Endothelial cell (in vitro differentiated cells): ENCODE measurements at regions not wholly inside any gene's neighbourhood (a gene's known extent, or its start where the extent isn't known, plus 50 kb on each side); places are given as distances from the start of the nearest gene placed in this dataset.

Source experiments
- DNase-seq: peaks from one replicate; pipeline ENCODE4 v3.0.0; 2021; ENCODE audit warnings: low spot score
- H3K27ac Mint-ChIP-seq: one replicate; pipeline ENCODE4 v1.8.0; 2021; ENCODE audit warnings: mixed read lengths, inconsistent platforms; ENCODE audit not compliant: unreplicated experiment
- H3K27me3 Mint-ChIP-seq: one replicate; pipeline ENCODE4 v1.8.0; 2021; ENCODE audit warnings: mild to moderate bottlenecking, moderate library complexity, mixed read lengths, inconsistent platforms; ENCODE audit not compliant: unreplicated experiment
- H3K36me3 Mint-ChIP-seq: one replicate; pipeline ENCODE4 v1.8.0; 2021; ENCODE audit warnings: mild to moderate bottlenecking, low read depth, mixed read lengths, inconsistent platforms; ENCODE audit not compliant: unreplicated experiment
- H3K4me1 Mint-ChIP-seq: one replicate; pipeline ENCODE4 v1.8.0; 2021; ENCODE audit warnings: mild to moderate bottlenecking, mixed read lengths, inconsistent platforms; ENCODE audit not compliant: unreplicated experiment
- H3K4me3 Mint-ChIP-seq: one replicate; pipeline ENCODE4 v1.8.0; 2021; ENCODE audit warnings: mild to moderate bottlenecking, mixed read lengths, inconsistent platforms; ENCODE audit not compliant: unreplicated experiment
- H3K9me3 Mint-ChIP-seq: one replicate; pipeline ENCODE4 v1.8.0; 2021; ENCODE audit warnings: mixed read lengths, inconsistent platforms; ENCODE audit not compliant: unreplicated experiment
- CTCF ChIP-seq: fragments of 200-600 bp; sonication (generic); IDR thresholded peaks from one replicate; pipeline ENCODE4 v1.5.0; 2021; ENCODE audit warnings: antibody characterized with exemption; ENCODE audit not compliant: unreplicated experiment

DNA sequence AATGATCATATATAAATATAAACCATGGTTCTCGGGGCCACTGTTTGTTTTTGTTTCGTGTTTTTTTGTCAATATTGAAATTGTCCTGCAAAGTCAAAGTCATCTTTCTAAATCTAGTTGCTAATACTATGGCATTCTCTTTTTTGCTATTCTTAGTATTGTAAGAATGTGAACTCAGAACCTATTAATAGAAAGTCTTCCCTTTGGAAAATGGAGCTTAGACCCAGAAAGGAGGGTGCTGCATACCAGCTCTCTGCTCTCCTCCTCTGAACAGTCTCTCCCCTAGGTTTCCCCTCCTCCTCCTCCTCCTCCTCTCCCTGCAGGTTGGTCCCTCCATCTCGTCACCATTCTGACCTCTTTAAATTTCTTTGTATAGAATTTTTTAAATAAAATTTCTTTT lies 150.4 kb upstream of the CCN2 start:
- DNase-seq, result no peak
- Mint-ChIP-seq H3K4me3 (no peak overlapping the region), H3K36me3 (no peaks in the 10 kb centered on the region), H3K4me1 (no peaks in the 10 kb centered on the region), H3K27ac (no peak overlapping the region), H3K9me3 (no peaks in the 10 kb centered on the region), H3K27me3 (no peaks in the 10 kb centered on the region)
- TF ChIP-seq CTCF, result no peak

- Mint-ChIP-seq H3K36me3 (no peaks in the 10 kb centered on the region), H3K9me3 (no peaks in the 10 kb centered on the region), H3K4me1 (no peaks in the 10 kb centered on the region), H3K27ac (no peak overlapping the region), H3K4me3 (no peak overlapping the region), H3K27me3 (no peaks in the 10 kb centered on the region)
- DNase-seq, result no peak
- TF ChIP-seq CTCF, result no peak
Observed at GRCh38 chr6:132100388-132100990, 149.3 kb upstream of the CCN2 start.

- no peak overlapping the region for H3K27ac Mint-ChIP-seq
- DNase-seq, result no peak
- no peaks in the 10 kb centered on the region for H3K4me1 Mint-ChIP-seq
- peaks cover 2% of the 10 kb centered on the region for H3K27me3 Mint-ChIP-seq
- H3K36me3 Mint-ChIP-seq, result no peaks in the 10 kb centered on the region
- H3K9me3 Mint-ChIP-seq, result no peaks in the 10 kb centered on the region
- no peak overlapping the region for H3K4me3 Mint-ChIP-seq
- TF ChIP-seq CTCF, result no peak
Observed at GRCh38 chr6:132096996-132097395, 145.8 kb upstream of the CCN2 start.

- H3K27me3 Mint-ChIP-seq, result peaks cover 2% of the 10 kb centered on the region
- no peaks in the 10 kb centered on the region for H3K9me3 Mint-ChIP-seq
- DNase-seq, result no peak
- no peak overlapping the region for H3K4me3 Mint-ChIP-seq
- H3K27ac Mint-ChIP-seq, result no peak overlapping the region
- no peaks in the 10 kb centered on the region for H3K4me1 Mint-ChIP-seq
- no peak for TF ChIP-seq CTCF
- H3K36me3 Mint-ChIP-seq, result no peaks in the 10 kb centered on the region
Observed at GRCh38 chr6:132096245-132096644, 145.1 kb upstream of the CCN2 start.

DNA sequence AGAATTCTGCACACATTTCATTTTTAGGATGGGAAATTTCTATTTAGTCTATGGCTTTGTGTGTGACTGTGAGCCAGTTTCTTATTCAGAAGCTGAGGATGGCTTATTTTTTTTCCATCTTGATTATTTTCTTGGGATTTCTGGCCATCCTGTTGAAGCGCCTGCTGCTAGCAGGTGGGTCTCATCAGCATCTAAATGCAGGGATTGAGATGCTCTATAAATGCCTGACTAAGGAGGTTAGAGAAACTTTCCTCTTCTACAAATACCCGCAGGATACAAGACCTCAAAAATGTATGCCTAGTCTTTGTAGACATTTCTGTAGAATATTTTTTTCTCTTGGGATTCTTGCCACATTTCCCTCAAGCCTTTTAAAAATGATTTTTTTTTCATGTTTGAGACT lies 138.0 kb upstream of the CCN2 start:
- no peak for TF ChIP-seq CTCF
- Mint-ChIP-seq H3K9me3 (no peaks in the 10 kb centered on the region), H3K27me3 (no peaks in the 10 kb centered on the region), H3K27ac (no peak overlapping the region), H3K4me1 (no peaks in the 10 kb centered on the region), H3K4me3 (no peak overlapping the region), H3K36me3 (no peaks in the 10 kb centered on the region)
- DNase-seq, result no peak
